NB4 (cell line): ENCODE measurements at regions not wholly inside any gene's neighbourhood (a gene's known extent, or its start where the extent isn't known, plus 50 kb on each side); places are given as distances from the start of the nearest gene placed in this dataset.
"Not testable (repeated sequence)": the region's sequence is repeated elsewhere in the genome, so short reads cannot be mapped to it uniquely, and the experiment has no call there.

Experiments used
- DNase-seq: peaks from one replicate; pipeline ENCODE4 v3.0.0; 2010; ENCODE audit warnings: low read depth
- H3K4me3 ChIP-seq: one replicate; pipeline ENCODE4 v1.5.1; 2011; ENCODE audit warnings: mild to moderate bottlenecking, low read depth, low read length, moderate library complexity
- CTCF ChIP-seq: IDR thresholded peaks from one replicate; pipeline ENCODE4 v1.5.1; 2012; ENCODE audit warnings: low read depth, low read length
- MAX ChIP-seq: IDR thresholded peaks from 2 replicates; pipeline ENCODE4 v1.6.1; 2011; ENCODE audit warnings: low read depth, low read length
- MYC ChIP-seq: IDR thresholded peaks from 2 replicates; pipeline ENCODE4 v1.6.1; 2011; ENCODE audit warnings: low read depth, low read length
- POLR2A ChIP-seq: IDR thresholded peaks from 2 replicates; pipeline ENCODE4 v1.6.1; 2011; ENCODE audit warnings: mild to moderate bottlenecking; ENCODE audit not compliant: insufficient read length; ENCODE audit errors: extremely low read depth

GRCh38 chr2:51791496-51791895, 759.6 kb upstream of the NRXN1 start:
- DNase-seq, result no peak
- no peak for TF ChIP-seq CTCF
- no peak for TF ChIP-seq MYC
- TF ChIP-seq POLR2A, result no peak
- TF ChIP-seq MAX, result no peak
- no peak overlapping the region for H3K4me3 ChIP-seq

- no peak for DNase-seq
- TF ChIP-seq MYC, result no peak
- TF ChIP-seq CTCF, result no peak
- TF ChIP-seq POLR2A, result no peak
- no peak for TF ChIP-seq MAX
- H3K4me3 ChIP-seq, result no peak overlapping the region
These were observed 758.9 kb upstream of the NRXN1 start for GRCh38 chr2:51790854-51791253.

- H3K4me3 ChIP-seq, result no peak overlapping the region
- no peak for TF ChIP-seq CTCF
- no peak for TF ChIP-seq MYC
- no peak for TF ChIP-seq POLR2A
- no peak for TF ChIP-seq MAX
- no peak for DNase-seq
These were observed 758.0 kb upstream of the NRXN1 start for GRCh38 chr2:51789918-51790317.

- H3K4me3 ChIP-seq, result no peak overlapping the region
- TF ChIP-seq MYC, result no peak
- TF ChIP-seq MAX, result no peak
- no peak for TF ChIP-seq CTCF
- TF ChIP-seq POLR2A, result no peak
- DNase-seq, result no peak
These were observed 751.2 kb upstream of the NRXN1 start for GRCh38 chr2:51782921-51783765.

- no peak overlapping the region for H3K4me3 ChIP-seq
- no peak for DNase-seq
- TF ChIP-seq CTCF, result no peak
These were observed 749.8 kb upstream of the NRXN1 start for GRCh38 chr2:51781691-51782090.

GRCh38 chr2:51780353-51780752, 748.4 kb upstream of the NRXN1 start:
- DNase-seq, result no peak
- H3K4me3 ChIP-seq, result no peak overlapping the region
- TF ChIP-seq POLR2A, result no peak
- TF ChIP-seq MAX, result no peak
- no peak for TF ChIP-seq CTCF
- no peak for TF ChIP-seq MYC

GRCh38 chr2:51779723-51780122, 747.8 kb upstream of the NRXN1 start:
- DNase-seq, H3K4me3 ChIP-seq: not testable (repeated sequence)
